Ecto neural progenitor cell (in vitro differentiated cells): ENCODE measurements at regions not wholly inside any gene's neighbourhood (a gene's known extent, or its start where the extent isn't known, plus 50 kb on each side); places are given as distances from the start of the nearest gene placed in this dataset.
"Not testable (repeated sequence)": the region's sequence is repeated elsewhere in the genome, so short reads cannot be mapped to it uniquely, and the experiment has no call there.

ENCODE experiments used
- DNase-seq: peaks from one replicate; pipeline ENCODE4 v3.0.0-alpha.2; 2018; ENCODE audit warnings: low spot score

GRCh38 chr11:4315292-4315691, 52.9 kb downstream of the OR52B4 start:
- peak; percentile 39 for DNase-seq

GRCh38 chr11:4277225-4277624, 91.0 kb downstream of the OR52B4 start:
- DNase-seq = not testable (repeated sequence)

- not testable (repeated sequence) for DNase-seq
These were observed 117.1 kb downstream of the OR52B4 start for GRCh38 chr11:4251085-4251484.

GRCh38 chr11:4249475-4249874, 118.7 kb downstream of the OR52B4 start:
- not testable (repeated sequence) for DNase-seq

- not testable (repeated sequence) for DNase-seq
These were observed 130.4 kb downstream of the OR52B4 start for GRCh38 chr11:4237771-4238170.

GRCh38 chr11:4218857-4219256, 124.3 kb downstream of the RRM1 start:
- DNase-seq = not testable (repeated sequence)

GRCh38 chr11:4213746-4214145, 119.1 kb downstream of the RRM1 start:
- DNase-seq = no peak

- peak; percentile 63 for DNase-seq
These were observed 117.4 kb downstream of the RRM1 start for GRCh38 chr11:4211991-4212390.

- no peak for DNase-seq
These were observed 109.2 kb downstream of the RRM1 start for GRCh38 chr11:4203603-4204360.

GRCh38 chr11:4202749-4203148, 108.2 kb downstream of the RRM1 start:
- no peak for DNase-seq

- no peak for DNase-seq
These were observed 102.5 kb downstream of the RRM1 start for GRCh38 chr11:4197112-4197511.

GRCh38 chr11:4195909-4196308, 101.3 kb downstream of the RRM1 start:
- no peak for DNase-seq

GRCh38 chr11:4194889-4195288, 100.3 kb downstream of the RRM1 start:
- no peak for DNase-seq

GRCh38 chr11:4191031-4191571, 96.5 kb downstream of the RRM1 start:
- DNase-seq = no peak

- no peak for DNase-seq
These were observed 95.9 kb downstream of the RRM1 start for GRCh38 chr11:4190519-4190918.

GRCh38 chr11:4190098-4190497, 95.5 kb downstream of the RRM1 start:
- DNase-seq = no peak
